Endothelial cell of umbilical vein (primary cell): ENCODE measurements at regions not wholly inside any gene's neighbourhood (a gene's known extent, or its start where the extent isn't known, plus 50 kb on each side); places are given as distances from the start of the nearest gene placed in this dataset.

Source experiments
- BruUV-seq: library from RNA; stranded (reverse); fragments of 400-500 nt; replicated peaks from 2 replicates; lab custom pipeline; 2021; lab: Mats Ljungman, UMichigan
- CTCF ChIA-PET: fragments of 300-600, 350-600 bp; sonication (Branson Sonifier 250); formaldehyde crosslinking; loops from one replicate; lab custom pipeline; 2021; ENCODE audit warnings: antibody characterized with exemption, inconsistent platforms; lab: Charles Lee
- POLR2A ChIA-PET: fragments of 300-600, 350-600 bp; sonication (Branson Sonifier 250); formaldehyde crosslinking; loops from one replicate; lab custom pipeline; 2021; ENCODE audit warnings: antibody characterized with exemption, inconsistent platforms; lab: Charles Lee
- DNase-seq: peaks from one replicate; pipeline ENCODE4 v3.0.0-alpha.2; 2011; ENCODE audit warnings: low read depth, low spot score
- FAIRE-seq: peaks from 2 replicates; lab custom pipeline; 2011; peaks lifted over from hg19 to GRCh38; lab: Jason Lieb, UNC
- H2AFZ ChIP-seq: 2 replicates; pipeline ENCODE4 v1.6.0; 2012; ENCODE audit warnings: low read depth, low read length, control low read depth, inconsistent platforms
- H3K27ac ChIP-seq: 2 replicates; pipeline ENCODE4 v1.5.1; 2011; ENCODE audit warnings: low read depth, mild to moderate bottlenecking, control low read depth, low read length, moderate library complexity; ENCODE audit not compliant: insufficient read depth
- H3K27me3 ChIP-seq, 2 experiments: 2 replicates each; pipeline versions ENCODE4 v1.6.0 to v1.6.1; 2011; ENCODE audit warnings: low read length in 2 of 2, mixed read lengths in 1 of 2; ENCODE audit not compliant: control insufficient read depth in 2 of 2, insufficient read depth in 2 of 2
- H3K36me3 ChIP-seq, 2 experiments: 2 replicates in 1 of 2; 3 replicates in 1 of 2; pipeline ENCODE4 v1.5.1; 2011; ENCODE audit warnings: low read length in 2 of 2, mild to moderate bottlenecking in 1 of 2, moderate library complexity in 1 of 2; ENCODE audit not compliant: control insufficient read depth in 2 of 2, insufficient read depth in 2 of 2; ENCODE audit errors: extremely low read depth in 1 of 2
- H3K4me1 ChIP-seq: 3 replicates; pipeline ENCODE4 v1.5.1; 2011; ENCODE audit warnings: mild to moderate bottlenecking, low read length; ENCODE audit not compliant: control insufficient read depth, insufficient read depth; ENCODE audit errors: extremely low read depth
- H3K4me2 ChIP-seq: 2 replicates; pipeline ENCODE4 v1.6.1; 2011; ENCODE audit warnings: low read length, control low read depth, mixed read lengths; ENCODE audit not compliant: insufficient read depth
- H3K4me3 ChIP-seq, 3 experiments: fragments of 200-600 bp in 1 of 3; sonication (generic), shearing (Covaris generic) in 1 of 3; replicated peaks in 1 of 3; 2 replicates each; pipeline ENCODE4 v1.5.1; 2011 to 2016; ENCODE audit warnings: control low read depth in 3 of 3, low read length in 3 of 3, mild to moderate bottlenecking in 2 of 3, inconsistent platforms in 1 of 3, low read depth in 1 of 3, moderate library complexity in 1 of 3; ENCODE audit not compliant: insufficient read depth in 1 of 3
- H3K79me2 ChIP-seq: 2 replicates; pipeline ENCODE4 v1.6.0; 2012; ENCODE audit warnings: low read length, inconsistent platforms; ENCODE audit not compliant: control insufficient read depth, insufficient read depth
- H3K9ac ChIP-seq: replicated peaks from 2 replicates; pipeline ENCODE3; 2011; ENCODE audit warnings: low read length, control low read depth; ENCODE audit not compliant: insufficient read depth; ENCODE audit errors: extremely low read depth
- H3K9me1 ChIP-seq: replicated peaks from 3 replicates; pipeline ENCODE4 v1.6.0; 2011; ENCODE audit warnings: mild to moderate bottlenecking, low read length; ENCODE audit not compliant: control insufficient read depth, insufficient read depth; ENCODE audit errors: extremely low read depth
- H3K9me3 ChIP-seq: replicated peaks from 2 replicates; pipeline ENCODE4 v1.5.1; 2012; ENCODE audit warnings: low read length, inconsistent platforms; ENCODE audit not compliant: control insufficient read depth, insufficient read depth
- H4K20me1 ChIP-seq: replicated peaks from 2 replicates; pipeline ENCODE3; 2011; ENCODE audit warnings: mild to moderate bottlenecking, low read length; ENCODE audit not compliant: control insufficient read depth, insufficient read depth; ENCODE audit errors: extremely low read depth
- CTCF ChIP-seq, 2 donors: IDR thresholded peaks; 1 replicate in 1 of 2; 2 replicates in 1 of 2; pipeline ENCODE4 v1.5.1; 2011; ENCODE audit warnings: low read length in 2 of 2, mild to moderate bottlenecking in 2 of 2, moderate library complexity in 2 of 2, control low read depth in 1 of 2, inconsistent platforms in 1 of 2, low read depth in 1 of 2; ENCODE audit not compliant: insufficient read depth in 1 of 2; ENCODE audit errors: extremely low read depth in 1 of 2
- EZH2 ChIP-seq: IDR thresholded peaks from 2 replicates; pipeline ENCODE4 v1.6.1; 2012; ENCODE audit warnings: borderline replicate concordance, low read depth, mild to moderate bottlenecking, moderate library complexity, low read length, inconsistent platforms; ENCODE audit not compliant: severe bottlenecking
- FOS ChIP-seq: IDR thresholded peaks from 2 replicates; pipeline ENCODE4 v1.6.1; 2011; ENCODE audit warnings: mild to moderate bottlenecking, low read length, moderate library complexity, borderline replicate concordance; ENCODE audit not compliant: insufficient read depth
- GATA2 ChIP-seq: IDR thresholded peaks from 2 replicates; pipeline ENCODE4 v1.7.0; 2011; ENCODE audit warnings: low read depth, mild to moderate bottlenecking, moderate library complexity, mixed read lengths, low read length; ENCODE audit not compliant: insufficient read length, insufficient read depth
- JUN ChIP-seq: IDR thresholded peaks from 2 replicates; pipeline ENCODE4 v1.6.1; 2011; ENCODE audit warnings: borderline replicate concordance, low read depth; ENCODE audit not compliant: insufficient read length, insufficient read depth
- MAX ChIP-seq: IDR thresholded peaks from 2 replicates; pipeline ENCODE4 v1.6.1; 2011; ENCODE audit not compliant: insufficient read depth, insufficient read length
- MYC ChIP-seq: IDR thresholded peaks from one replicate; pipeline ENCODE4 v1.6.1; 2011; ENCODE audit warnings: mild to moderate bottlenecking, low read depth, low read length
- POLR2A ChIP-seq: IDR thresholded peaks from 2 replicates; pipeline ENCODE4 v1.6.1; 2012; ENCODE audit warnings: low read depth, mild to moderate bottlenecking, control low read depth, low read length
- POLR2AphosphoS5 ChIP-seq: IDR thresholded peaks from 2 replicates; pipeline ENCODE4 v1.6.1; 2012; ENCODE audit warnings: low read depth, mild to moderate bottlenecking, control low read depth, low read length, moderate library complexity; ENCODE audit not compliant: insufficient read depth
- dilution Hi-C: fragments of 300-500 bp; cut with MboI; formaldehyde crosslinking; loops from one replicate; pipeline ENCODE4 v1.15.0; 2019; ENCODE audit warnings: low sequenced_read_pairs; ENCODE audit not compliant: extremely low pct_ligation_motif_present
- intact Hi-C: fragments of 100-400 bp; cut with micrococcal nuclease; formaldehyde crosslinking; loops from one replicate; pipeline ENCODE4 v1.10.0; 2022

GRCh38 chr3:117105686-117106085 is 396.1 kb downstream of the TUSC7 start:
- Histone ChIP-seq H3K9me3 (no peaks in the 10 kb centered on the region), H3K27ac (no peak overlapping the region), H3K4me2 (no peak overlapping the region), H3K4me3 (no peak overlapping the region), H4K20me1 (no peaks in the 10 kb centered on the region), H3K9ac (no peak overlapping the region), H2AFZ (no peak overlapping the region), H3K4me1 (no peaks in the 10 kb centered on the region), H3K9me1 (no peaks in the 10 kb centered on the region), H3K79me2 (no peaks in the 10 kb centered on the region), H3K27me3 (no peaks in the 10 kb centered on the region), H3K36me3 (no peaks in the 10 kb centered on the region)
- DNase-seq (no peak), FAIRE-seq (no peak)
- dilution Hi-C loops (no loop called here), intact Hi-C loops (no loop called here)
- CTCF ChIA-PET, result no interaction called here
- TF ChIP-seq FOS, result no peak
- TF ChIP-seq GATA2, result no peak
- TF ChIP-seq POLR2A, result no peak
- TF ChIP-seq MYC, result no peak
- TF ChIP-seq MAX, result no peak
- TF ChIP-seq EZH2, result no peak
- no peak for TF ChIP-seq JUN
- TF ChIP-seq POLR2AphosphoS5, result no peak
- no peak for TF ChIP-seq CTCF (IDR thresholded peaks at IDR 0.05; ENCODE audit: extremely low read depth in 1 of 2, insufficient read depth in 1 of 2, low read depth in 1 of 2, low read length in 2 of 2)
- POLR2A ChIA-PET, result no interaction called here
- BruUV-seq, result no TSS peak
